ENCODE measurements at regions not wholly inside any gene's neighbourhood (a gene's known extent, or its start where the extent isn't known, plus 50 kb on each side); places are given as distances from the start of the nearest gene placed in this dataset.

GRCh38 chr4:57401586-57401985 lies 291.4 kb upstream of the IGFBP7 start:
- Histone ChIP-seq H3K9me3 (no peaks in the 10 kb centered on the region), H3K36me3 (ENCODE audit: control insufficient read depth, insufficient read depth, low read length) (no peaks in the 10 kb centered on the region), H3K27me3 (replicated peaks; ENCODE audit: control insufficient read depth, insufficient read depth, low read length) (no peaks in the 10 kb centered on the region; the same call in 1 of the 2 replicates), H3K4me3 (ENCODE audit: low read depth, low read length) (no peak overlapping the region), H3K4me1 (no peaks in the 10 kb centered on the region)
- no TSS peak for BruUV-seq (replicated peaks)
- no peaks in the 10 kb centered on the region for H3K4me1 Mint-ChIP-seq (ENCODE audit: low read depth, unreplicated experiment)
- no peak overlapping the region for H3K27ac Mint-ChIP-seq (ENCODE audit: unreplicated experiment)
- H3K9me3 Mint-ChIP-seq (ENCODE audit: unreplicated experiment): no peaks in the 10 kb centered on the region
- POLR2A ChIA-PET: no interaction called here
- no peak for DNase-seq
- intact Hi-C loops (cut with micrococcal nuclease; ENCODE audit: unreplicated experiment): no loop called here
- TF ChIP-seq CTCF (IDR thresholded peaks at IDR 0.05; ENCODE audit: insufficient read depth in 1 of 2, low read depth in 1 of 2, low read length in 1 of 2, severe bottlenecking in 1 of 2, unreplicated experiment in 1 of 2): no peak
- no peaks in the 10 kb centered on the region for H3K36me3 Mint-ChIP-seq (ENCODE audit: insufficient read depth, unreplicated experiment)
- H3K4me3 Mint-ChIP-seq (ENCODE audit: unreplicated experiment): no peak overlapping the region
- CTCF ChIA-PET: no interaction called here
- peaks cover 14% of the 10 kb centered on the region for H3K27me3 Mint-ChIP-seq (ENCODE audit: insufficient read depth, unreplicated experiment)

- DNase-seq: no peak
- no peaks in the 10 kb centered on the region for H3K27me3 ChIP-seq (replicated peaks; ENCODE audit: control insufficient read depth, insufficient read depth, low read length)
- peaks cover 3% of the 10 kb centered on the region for H3K27me3 Mint-ChIP-seq (ENCODE audit: insufficient read depth, unreplicated experiment)
- TF ChIP-seq CTCF (IDR thresholded peaks at IDR 0.05; ENCODE audit: insufficient read depth in 1 of 2, low read depth in 1 of 2, low read length in 1 of 2, severe bottlenecking in 1 of 2, unreplicated experiment in 1 of 2): no peak
- ChIA-PET POLR2A (no interaction called here), CTCF (no interaction called here)
- H3K4me1 Mint-ChIP-seq (ENCODE audit: low read depth, unreplicated experiment): no peaks in the 10 kb centered on the region
- H3K9me3 Mint-ChIP-seq (ENCODE audit: unreplicated experiment): no peaks in the 10 kb centered on the region
- H3K36me3 Mint-ChIP-seq (ENCODE audit: insufficient read depth, unreplicated experiment): no peaks in the 10 kb centered on the region
- H3K27ac Mint-ChIP-seq (ENCODE audit: unreplicated experiment): no peak overlapping the region
- BruUV-seq (replicated peaks): no TSS peak
- H3K4me3 ChIP-seq (ENCODE audit: low read depth, low read length): no peak overlapping the region
- intact Hi-C loops (cut with micrococcal nuclease; ENCODE audit: unreplicated experiment): no loop called here
- no peaks in the 10 kb centered on the region for H3K36me3 ChIP-seq (ENCODE audit: control insufficient read depth, insufficient read depth, low read length)
- no peaks in the 10 kb centered on the region for H3K9me3 ChIP-seq
- H3K4me3 Mint-ChIP-seq (ENCODE audit: unreplicated experiment): no peak overlapping the region
- no peaks in the 10 kb centered on the region for H3K4me1 ChIP-seq
Observed at GRCh38 chr4:57378766-57379165, 268.6 kb upstream of the IGFBP7 start.

GRCh38 chr4:57374866-57375595 lies 264.8 kb upstream of the IGFBP7 start:
- Histone ChIP-seq H3K9me3 (no peaks in the 10 kb centered on the region), H3K27me3 (replicated peaks; ENCODE audit: control insufficient read depth, insufficient read depth, low read length) (0 out of 2 replicates have a peak, but pooled peaks cover 1% of the 10 kb centered on the region), H3K4me3 (ENCODE audit: low read depth, low read length) (no peak overlapping the region), H3K4me1 (no peaks in the 10 kb centered on the region), H3K36me3 (ENCODE audit: control insufficient read depth, insufficient read depth, low read length) (no peaks in the 10 kb centered on the region)
- TF ChIP-seq CTCF (IDR thresholded peaks at IDR 0.05; ENCODE audit: insufficient read depth in 1 of 2, low read depth in 1 of 2, low read length in 1 of 2, severe bottlenecking in 1 of 2, unreplicated experiment in 1 of 2): no peak
- no TSS peak for BruUV-seq (replicated peaks)
- intact Hi-C loops (cut with micrococcal nuclease; ENCODE audit: unreplicated experiment): no loop called here
- no peak overlapping the region for H3K4me3 Mint-ChIP-seq (ENCODE audit: unreplicated experiment)
- no peak for DNase-seq
- H3K36me3 Mint-ChIP-seq (ENCODE audit: insufficient read depth, unreplicated experiment): no peaks in the 10 kb centered on the region
- ChIA-PET POLR2A (no interaction called here), CTCF (no interaction called here)
- H3K27ac Mint-ChIP-seq (ENCODE audit: unreplicated experiment): no peak overlapping the region
- no peaks in the 10 kb centered on the region for H3K4me1 Mint-ChIP-seq (ENCODE audit: low read depth, unreplicated experiment)
- H3K9me3 Mint-ChIP-seq (ENCODE audit: unreplicated experiment): no peaks in the 10 kb centered on the region
- peaks cover 10% of the 10 kb centered on the region for H3K27me3 Mint-ChIP-seq (ENCODE audit: insufficient read depth, unreplicated experiment)

Measured in Caco-2 (cell line).